ENCODE measurements at regions not wholly inside any gene's neighbourhood (a gene's known extent, or its start where the extent isn't known, plus 50 kb on each side); places are given as distances from the start of the nearest gene placed in this dataset.
A peak's percentile ranks its signal among the peaks of the same experiment; 100 is the strongest.
"Not testable (repeated sequence)": the region's sequence is repeated elsewhere in the genome, so short reads cannot be mapped to it uniquely, and the experiment has no call there.

DNA sequence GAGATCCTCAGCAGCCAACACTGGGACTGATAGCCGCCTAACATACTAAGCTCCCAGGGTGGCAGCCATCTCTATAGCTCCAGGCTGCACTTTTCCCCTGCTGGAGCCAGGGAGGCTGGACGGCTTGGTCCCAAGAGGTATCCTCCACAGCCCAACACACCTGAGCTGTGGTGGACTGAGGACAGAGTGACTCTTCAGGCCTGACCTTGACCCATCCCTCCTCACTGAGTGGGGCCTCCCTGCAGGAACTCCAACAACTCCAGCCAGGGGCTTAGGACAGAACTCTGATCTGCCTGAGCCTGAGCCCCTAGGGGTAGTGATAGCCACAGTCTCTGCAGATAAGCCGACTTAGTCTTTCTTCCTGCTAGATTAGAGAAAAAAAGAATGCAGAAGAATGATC lies 958.1 kb upstream of the PRR20A start:
- no peak for DNase-seq (ENCODE audit: low read depth, low spot score)

DNA sequence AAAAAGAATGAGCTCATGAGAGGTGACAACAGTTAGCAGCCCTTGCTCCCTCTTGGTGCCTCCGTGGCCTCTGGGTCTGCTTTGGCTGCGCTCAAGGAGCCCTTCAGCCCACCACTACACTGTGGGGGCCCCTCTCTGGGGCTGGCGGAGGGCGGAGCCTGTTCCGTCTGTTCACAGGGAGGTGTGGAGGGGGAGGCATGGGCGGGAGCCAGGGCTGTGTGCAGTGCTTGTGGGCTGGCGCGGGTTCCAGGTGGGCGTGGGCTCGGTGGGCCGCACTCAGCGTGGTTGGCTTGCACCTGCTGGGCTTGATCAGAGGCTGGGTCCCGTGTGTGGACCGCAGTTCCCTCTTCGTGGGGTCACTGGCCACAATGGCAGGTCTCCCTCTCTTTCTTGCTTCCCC lies 953.4 kb upstream of the PRR20A start:
- DNase-seq (ENCODE audit: low read depth, low spot score): no peak

DNA sequence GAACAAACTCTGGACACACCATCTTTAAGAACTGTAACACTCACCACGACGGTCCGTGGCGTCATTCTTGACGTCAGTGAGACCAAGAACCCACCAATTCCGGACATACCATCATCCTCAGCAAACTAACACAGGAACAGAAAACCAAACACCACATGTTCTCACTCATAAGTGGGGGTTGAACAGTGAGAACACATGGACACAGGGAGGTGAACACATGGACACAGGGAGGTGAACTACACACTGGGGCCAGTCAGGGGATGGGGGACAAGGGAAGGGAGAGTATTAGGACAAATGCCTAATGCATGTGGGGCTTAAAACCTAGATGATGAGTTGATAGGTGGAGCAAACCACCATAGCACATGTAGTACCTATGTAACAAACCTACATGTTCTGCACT lies 952.1 kb upstream of the PRR20A start:
- DNase-seq (ENCODE audit: low read depth, low spot score): not testable (repeated sequence)

DNA sequence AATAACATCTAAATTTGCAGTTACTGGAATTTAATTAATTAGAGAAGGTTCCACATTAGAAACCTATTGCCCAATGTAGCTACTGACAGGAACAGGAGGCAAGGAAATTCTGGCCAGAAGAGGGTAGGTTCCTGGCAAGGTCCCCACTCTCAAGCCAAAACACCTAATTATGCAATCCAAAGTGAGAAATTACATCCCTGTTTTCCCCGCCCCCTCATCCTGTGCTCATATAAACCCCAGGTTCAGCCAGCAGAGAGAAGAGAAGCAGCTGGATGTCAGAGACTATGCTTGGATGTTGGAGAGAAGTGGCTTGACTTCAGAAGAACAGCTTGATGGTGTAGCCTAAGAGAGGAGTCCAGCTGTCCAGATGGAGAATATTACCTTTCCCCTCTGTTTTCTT lies 951.3 kb upstream of the PRR20A start:
- no peak for DNase-seq (ENCODE audit: low read depth, low spot score)

DNA sequence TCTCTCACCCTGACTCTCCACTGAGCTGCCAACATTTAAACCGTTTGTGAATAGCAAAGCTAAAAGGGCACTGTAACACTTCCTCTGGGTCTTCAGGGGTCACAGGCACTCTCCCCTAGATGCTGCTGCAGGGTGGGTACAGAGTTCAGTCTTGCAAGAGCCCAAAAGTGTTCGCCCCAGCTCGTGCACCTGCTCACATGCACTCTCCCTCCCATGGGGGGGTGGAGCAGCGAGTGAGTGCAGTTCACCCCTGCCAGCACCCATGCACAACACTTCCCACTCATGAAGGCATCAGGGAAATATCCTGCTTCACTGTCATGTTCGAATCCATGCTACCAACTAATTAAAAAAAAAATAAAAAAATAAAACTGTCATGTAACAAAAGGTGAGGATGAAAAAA lies 950.7 kb upstream of the PRR20A start:
- no peak for DNase-seq (ENCODE audit: low read depth, low spot score)

DNA sequence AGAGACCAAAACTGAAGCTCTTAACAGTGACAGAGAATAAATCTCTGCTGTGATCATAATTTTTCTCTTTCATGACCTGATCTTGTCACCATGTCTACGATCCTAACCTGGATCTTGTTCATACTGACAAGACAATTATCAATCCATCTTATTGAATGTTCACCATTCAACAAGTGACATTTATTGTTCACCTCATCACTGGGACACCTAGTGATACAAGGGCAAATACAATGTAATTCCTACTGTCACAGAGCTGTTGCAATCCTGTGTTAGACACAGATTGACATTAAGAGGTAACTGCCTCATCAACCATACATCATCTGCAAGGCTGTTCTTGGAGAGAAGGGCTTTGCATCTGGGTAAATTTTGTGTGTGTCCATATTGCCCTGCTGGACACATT lies 942.4 kb upstream of the PRR20A start:
- no peak for DNase-seq (ENCODE audit: low read depth, low spot score)

DNA sequence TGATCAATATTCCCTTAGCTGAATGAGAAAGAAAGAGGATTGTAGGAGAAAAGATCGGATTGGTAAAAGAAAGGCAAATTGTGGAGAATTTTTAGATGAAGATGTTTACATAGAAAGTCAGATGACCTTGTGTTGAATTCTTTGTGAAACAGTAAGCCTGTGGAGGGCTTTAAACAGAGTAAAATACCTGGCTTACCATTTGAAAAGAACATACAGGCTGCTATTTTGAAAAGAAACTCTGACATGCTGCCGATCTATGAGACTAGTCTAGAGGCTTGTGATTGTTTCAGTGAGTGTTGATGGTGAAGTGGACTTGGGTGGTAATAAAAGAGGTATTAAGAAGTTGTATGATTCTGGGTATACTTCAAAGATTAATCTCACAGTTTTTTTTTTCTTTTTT lies 938.9 kb upstream of the PRR20A start:
- DNase-seq (ENCODE audit: low read depth, low spot score): peak; percentile 5

DNA sequence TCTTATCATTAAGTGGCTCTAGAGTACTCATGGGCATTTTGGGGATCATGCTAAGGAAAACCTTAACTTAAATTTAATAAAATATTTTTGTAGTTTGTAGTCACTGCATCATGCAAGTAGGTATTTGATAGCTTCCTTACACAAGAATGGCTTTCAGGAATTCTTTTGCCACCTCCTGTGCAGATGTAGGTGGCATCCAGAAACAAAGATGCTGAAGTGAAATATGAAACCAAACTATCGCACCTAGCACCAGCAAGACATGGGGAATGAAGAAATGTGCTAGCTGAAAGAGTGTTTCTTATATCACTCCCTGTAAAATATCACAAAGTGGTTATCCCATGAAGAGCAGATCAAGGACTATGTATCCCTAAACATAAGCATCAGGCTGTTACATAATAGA lies 924.5 kb upstream of the PRR20A start:
- no peak for DNase-seq (ENCODE audit: low read depth, low spot score)

DNA sequence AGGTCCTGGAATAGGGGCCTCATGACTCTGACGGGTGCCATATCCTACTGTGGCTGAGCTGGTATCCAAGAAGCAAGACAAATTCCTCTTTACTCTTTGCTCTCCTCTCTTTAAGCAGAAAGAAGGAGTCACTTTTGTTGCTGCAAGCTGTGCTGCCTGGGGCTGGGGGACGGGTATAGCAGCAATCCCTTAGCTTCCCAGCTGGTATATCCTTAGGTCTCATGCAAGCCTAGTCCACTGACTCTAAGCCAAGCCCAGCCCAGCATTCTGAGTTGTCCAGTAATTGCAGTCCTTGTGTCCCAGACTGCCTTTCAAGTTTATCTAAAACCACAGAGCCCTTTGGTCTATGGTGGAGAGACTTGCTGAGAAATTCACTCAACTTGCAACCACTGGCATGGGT lies 893.0 kb upstream of the PRR20A start:
- no peak for DNase-seq (ENCODE audit: low read depth, low spot score)

DNA sequence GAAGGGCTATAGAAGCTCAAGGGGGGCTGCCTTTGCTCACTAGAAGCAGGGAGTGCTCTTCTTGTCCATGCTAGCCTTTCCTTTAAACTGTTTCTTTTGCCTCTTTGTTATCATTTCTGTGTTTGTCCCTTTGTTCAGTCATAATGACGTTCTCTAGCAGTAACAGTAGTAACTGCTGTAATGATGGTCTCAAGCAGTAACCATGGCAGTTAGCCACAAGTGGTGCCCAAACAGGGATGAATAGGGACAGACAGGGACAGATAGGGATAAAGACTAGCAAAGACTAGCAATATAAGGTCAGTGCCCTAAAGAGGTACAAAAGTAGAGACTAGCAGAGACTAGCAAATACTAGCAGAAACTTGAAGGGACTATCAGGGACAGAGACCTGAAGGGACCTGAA lies 869.0 kb upstream of the PRR20A start:
- no peak for DNase-seq (ENCODE audit: low read depth, low spot score)

DNA sequence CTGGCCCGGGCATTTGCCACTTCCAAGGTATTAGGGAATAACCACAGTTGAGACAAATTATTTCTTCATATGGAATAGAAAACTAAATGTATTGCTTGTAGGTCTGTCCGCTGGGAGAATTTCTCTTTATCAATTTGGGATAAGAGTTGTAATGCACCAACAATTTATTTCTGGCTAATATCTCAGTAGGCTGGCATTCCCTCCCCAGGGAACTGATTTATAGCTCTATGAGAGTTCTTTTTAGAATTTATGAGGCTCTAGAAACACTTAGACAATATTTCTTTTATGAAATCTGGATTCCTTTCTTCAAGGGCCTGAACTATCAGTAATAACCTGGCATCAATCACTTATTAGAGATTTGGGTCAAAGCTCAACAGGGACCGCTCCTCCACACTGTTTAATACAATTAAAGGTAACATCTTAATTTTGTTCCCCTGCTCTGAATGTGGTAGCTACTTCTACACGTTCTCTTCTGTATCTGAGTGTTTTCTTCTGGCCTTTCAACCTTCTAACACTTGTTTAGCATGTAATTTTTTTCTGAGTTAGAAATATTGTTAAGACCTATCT lies 857.4 kb upstream of the PRR20A start:
- no peak for DNase-seq (ENCODE audit: low read depth, low spot score)

DNA sequence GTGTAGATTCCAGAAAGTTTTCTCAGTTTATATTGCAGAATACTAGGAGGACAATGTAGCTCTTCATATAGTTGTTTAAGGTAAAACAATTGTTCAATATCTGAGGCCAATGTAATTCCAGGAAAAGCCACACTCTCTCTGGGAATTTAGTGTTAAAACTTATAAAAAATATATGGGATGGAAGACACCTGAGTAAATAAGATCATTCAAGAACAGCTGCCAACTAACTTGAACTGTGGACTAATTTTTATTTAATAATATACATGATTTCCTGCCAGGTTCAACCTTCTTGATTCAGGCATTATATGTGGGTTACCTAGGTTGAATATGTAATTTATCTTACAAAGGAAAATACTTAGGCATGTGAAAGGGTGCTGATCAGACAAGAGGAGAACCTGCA lies 841.1 kb upstream of the PRR20A start:
- DNase-seq (ENCODE audit: low read depth, low spot score): no peak

DNA sequence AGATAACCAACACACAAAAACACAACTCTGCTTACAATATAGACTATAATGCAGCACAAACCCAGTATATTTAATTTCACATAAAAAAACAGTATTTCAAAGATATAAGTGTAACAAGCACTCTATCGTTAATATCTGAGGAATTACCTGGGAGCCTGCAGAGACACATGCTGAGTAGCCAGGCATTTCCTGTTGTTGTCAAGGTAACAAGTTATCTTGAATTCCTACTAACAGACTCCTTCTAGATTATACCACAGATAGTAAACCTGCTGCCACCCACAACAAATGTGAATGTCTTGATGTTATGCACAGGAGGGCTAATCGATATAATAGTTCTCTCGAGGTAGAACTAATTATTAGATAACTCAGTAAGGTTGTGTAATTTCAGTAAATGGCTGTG lies 826.0 kb upstream of the PRR20A start:
- DNase-seq (ENCODE audit: low read depth, low spot score): no peak

DNA sequence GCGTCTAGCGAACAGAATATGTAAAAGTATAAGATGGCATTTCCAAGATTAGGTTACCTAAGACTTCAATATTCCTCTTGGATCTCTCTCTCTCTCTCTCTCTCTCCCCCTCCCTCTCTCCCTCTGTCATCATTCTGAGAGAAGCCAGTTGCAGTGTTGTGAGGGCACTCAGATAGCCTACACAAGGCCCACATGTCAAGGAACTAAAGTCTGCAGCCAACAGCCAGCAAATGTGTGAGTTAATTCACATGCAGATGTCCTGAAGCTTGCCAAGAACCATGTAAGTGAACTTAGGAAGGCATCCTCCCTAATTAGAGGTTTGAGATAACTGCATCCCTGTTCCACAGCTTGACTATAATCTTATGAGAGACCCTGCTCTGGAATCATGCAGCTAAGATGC lies 822.9 kb upstream of the PRR20A start:
- peak; percentile 28 for DNase-seq (ENCODE audit: low read depth, low spot score)

DNA sequence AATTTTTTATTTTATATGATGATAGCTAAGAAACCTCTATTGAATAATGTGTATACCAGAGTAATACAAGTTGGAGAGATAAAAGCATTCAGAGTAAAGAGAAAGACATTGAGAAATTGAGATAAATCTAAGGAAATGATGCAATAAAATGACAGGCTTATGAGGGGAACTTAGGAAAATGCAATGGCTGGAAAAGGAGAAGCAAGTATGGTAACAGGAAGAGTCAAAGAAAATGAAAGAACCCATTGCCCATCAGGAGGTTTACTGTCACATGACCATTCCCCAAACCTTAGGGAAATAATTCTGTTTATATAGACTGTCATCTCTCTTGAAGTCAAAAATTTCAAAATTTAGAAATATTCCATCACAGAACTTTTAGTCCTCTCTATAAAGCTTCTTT lies 808.0 kb upstream of the PRR20A start:
- DNase-seq (ENCODE audit: low read depth, low spot score): no peak

DNA sequence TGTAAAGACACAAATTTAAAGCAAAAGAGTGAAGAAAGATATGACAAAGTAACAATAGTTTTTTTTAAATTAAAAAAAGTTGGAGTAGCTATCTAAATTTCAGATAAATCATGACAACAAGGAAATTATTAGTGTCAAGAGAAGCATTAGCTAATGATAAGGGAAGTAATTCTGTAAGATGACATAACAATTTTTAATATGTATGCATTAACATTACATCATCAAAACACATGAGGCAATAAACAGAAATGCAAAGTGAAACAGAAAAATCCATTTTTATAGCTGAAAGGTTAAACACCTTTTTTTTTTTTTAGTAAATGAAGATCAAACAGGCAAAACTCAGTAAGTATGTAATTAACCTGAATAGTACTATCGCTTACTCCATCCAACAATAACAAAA lies 804.9 kb upstream of the PRR20A start:
- no peak for DNase-seq (ENCODE audit: low read depth, low spot score)

DNA sequence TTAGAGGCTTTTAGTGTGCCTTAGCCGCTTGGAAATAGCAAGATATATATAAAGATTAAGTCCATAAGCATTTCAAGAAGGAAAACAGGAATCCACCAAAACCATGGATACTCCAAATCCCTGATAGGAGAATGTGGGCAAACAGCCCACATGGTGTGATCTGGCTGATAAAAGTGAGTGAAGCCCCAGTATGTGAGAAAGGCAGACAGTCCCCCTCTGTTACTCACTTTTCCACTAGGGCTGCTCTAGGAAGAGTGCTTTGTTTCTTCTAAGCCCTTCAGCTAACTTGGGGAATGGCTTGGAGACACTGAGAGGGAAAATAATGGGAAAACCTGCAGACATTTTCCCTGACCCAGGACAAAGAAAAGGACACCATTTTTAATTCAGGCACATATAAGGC lies 802.3 kb upstream of the PRR20A start:
- DNase-seq (ENCODE audit: low read depth, low spot score): no peak

DNA sequence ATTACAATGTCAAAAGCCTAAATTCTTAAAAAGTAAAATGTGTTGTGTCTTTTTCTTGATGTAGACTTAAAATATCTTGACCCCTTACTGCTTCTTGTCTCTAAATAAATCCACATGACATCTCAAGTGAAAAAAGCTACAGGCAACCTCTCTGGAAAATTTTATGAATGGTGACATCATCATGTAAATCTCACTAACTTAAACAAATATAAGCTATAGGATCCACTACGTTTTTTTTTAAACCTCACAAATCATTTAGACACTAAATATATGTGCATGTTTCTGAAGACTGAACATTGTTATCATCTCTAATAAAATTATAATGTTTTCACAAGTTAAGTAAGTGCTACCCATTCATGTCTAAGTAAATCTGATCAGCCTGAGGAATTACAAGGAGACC lies 793.7 kb upstream of the PRR20A start:
- DNase-seq (ENCODE audit: low read depth, low spot score): no peak

DNA sequence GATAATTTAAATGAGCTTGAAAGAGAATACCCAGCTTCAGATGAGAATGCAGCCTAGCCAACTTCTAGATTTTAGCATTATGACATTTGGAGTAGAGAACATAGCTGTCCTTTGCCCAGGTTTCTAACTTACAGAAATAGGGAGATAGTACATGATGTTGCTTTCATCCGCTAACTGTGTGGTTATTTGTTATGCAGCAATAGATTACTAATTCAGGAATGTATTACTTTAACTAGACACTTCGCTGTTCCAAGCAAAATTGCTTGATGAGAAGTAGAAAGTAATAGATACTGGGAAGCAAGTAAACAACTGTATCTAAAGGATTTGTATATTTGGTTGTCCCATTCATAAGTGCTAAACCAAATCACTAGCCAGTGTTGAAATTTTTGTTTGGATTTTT lies 790.9 kb upstream of the PRR20A start:
- DNase-seq (ENCODE audit: low read depth, low spot score): no peak

DNA sequence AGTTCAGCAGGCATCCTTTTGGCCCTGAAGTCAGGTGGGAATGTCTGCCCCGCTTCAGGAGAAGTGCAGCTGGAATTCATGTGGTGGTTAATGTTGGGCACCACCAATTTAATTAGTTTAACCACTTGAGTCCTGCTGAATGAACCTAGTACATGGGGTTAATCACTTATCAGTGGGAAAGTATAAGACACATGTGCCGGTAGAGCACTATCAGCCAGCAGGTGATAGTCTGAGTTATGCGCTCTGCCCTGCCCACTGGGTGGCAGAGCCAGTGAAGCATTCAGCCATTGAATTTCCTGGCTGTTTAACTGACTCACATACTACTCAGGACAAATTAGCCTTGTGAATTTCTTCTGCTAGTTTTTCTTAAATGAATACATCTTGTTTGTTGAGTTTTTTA lies 789.7 kb upstream of the PRR20A start:
- peak; percentile 2 for DNase-seq (ENCODE audit: low read depth, low spot score)

DNA sequence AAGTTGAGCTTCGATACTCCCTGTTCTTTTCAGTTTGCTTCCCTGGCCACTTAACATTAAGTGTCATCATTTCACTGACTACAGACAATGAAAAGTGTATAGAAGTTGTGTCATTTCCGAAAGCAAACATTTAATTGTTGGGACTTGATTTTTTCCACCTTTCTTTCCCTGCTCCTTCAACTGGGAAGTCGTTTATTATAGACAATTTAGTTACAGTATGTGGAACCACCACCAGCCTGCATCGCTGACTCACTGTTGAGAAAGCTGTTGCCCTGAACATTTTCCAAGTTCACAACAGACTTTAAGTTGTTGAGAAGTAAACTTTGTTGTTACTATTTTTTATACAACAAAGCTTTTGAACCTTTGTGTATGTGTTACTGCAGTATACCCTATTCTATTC lies 788.4 kb upstream of the PRR20A start:
- no peak for DNase-seq (ENCODE audit: low read depth, low spot score)

DNA sequence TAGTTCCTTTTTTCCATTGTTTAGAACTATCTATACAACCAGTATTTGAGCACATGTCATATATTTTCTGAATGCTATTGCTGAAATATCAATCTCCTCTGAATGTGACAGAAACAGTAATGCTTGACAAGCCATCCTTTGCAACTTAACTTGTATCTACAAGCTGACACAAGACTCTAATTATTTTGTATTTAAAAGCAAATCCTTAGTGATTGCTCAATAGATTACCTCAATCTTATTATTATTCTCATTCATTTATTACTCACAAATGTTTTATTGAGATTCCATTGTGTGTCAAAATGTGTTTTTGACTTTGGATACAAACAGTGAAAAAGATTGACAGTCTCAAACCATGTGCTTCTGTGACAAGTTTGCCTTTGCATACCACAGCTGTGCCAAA lies 787.8 kb upstream of the PRR20A start:
- DNase-seq (ENCODE audit: low read depth, low spot score): no peak

DNA sequence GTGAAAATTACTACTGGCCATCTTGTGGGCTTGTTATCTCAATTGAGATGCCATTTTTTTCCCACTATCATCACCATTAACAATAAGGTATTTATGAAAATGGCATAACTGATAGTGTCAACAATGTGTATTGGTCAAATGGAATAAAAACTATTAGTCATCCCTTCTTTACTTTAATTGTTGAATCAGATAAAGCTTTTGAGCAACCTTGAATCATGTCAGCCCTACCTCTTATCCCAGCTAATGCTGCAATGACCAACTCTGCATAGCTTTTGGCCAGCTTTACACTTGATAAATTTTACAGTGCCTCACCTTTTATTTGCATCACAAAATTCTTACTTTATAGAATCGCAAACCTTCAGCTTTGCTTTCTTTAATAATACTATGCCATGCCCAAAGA lies 784.0 kb upstream of the PRR20A start:
- DNase-seq (ENCODE audit: low read depth, low spot score): no peak

DNA sequence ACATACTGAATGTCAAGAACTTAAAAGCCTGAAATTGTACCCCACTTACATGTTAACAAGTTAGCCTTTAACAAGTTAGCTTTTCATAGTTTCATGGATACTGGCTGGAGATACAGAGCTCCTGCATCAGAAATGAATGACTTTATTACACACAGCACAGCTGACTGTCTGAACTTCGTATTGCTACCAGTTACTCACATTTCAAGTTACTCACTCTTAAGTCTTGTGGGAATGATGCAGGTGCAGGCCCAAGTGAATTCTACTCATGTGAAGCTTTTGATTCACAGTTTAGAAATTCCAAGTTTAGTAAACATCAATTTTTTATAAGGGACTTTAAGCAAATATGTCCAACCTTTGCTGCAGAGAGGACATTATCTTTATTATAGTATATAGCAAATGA lies 762.2 kb upstream of the PRR20A start:
- DNase-seq (ENCODE audit: low read depth, low spot score): no peak

DNA sequence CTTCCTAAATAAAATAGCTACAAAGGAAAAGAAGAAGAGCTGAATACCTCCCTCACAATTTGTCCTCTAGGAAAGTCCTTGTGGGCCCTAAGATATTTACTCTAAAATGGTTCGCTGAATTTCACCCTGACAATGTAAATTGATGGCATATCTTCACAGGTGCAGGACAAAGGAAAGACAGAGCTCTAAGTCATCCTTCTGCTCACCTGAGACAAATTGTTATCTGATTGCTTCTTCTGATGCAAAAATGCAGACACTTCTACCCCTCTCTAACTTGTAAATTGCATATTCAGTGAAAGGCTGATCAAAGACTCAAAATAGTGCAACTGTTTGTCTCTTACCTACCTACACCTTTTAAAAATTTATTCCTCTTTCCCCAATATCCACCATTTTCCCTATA lies 747.2 kb upstream of the PRR20A start:
- DNase-seq (ENCODE audit: low read depth, low spot score): no peak
